T47D (cell line): ENCODE measurements at regions not wholly inside any gene's neighbourhood (a gene's known extent, or its start where the extent isn't known, plus 50 kb on each side); places are given as distances from the start of the nearest gene placed in this dataset.

Experiments used
- DNase-seq, 2 experiments: peaks; one replicate each; pipeline versions ENCODE4 v3.0.0 to v3.0.0-alpha.2; 2011 to 2012; ENCODE audit warnings: low read depth in 1 of 2, low spot score in 1 of 2
- JUND ChIP-seq: IDR thresholded peaks from 2 replicates; pipeline ENCODE4 v1.6.1; 2012; ENCODE audit warnings: low read depth
- in situ Hi-C: cut with HindIII; loops from 2 replicates; pipeline ENCODE4 v1.10.0; 2016; ENCODE audit warnings: low sequenced_read_pairs, low pct_unique_long_range_greater_than_20kb

DNA sequence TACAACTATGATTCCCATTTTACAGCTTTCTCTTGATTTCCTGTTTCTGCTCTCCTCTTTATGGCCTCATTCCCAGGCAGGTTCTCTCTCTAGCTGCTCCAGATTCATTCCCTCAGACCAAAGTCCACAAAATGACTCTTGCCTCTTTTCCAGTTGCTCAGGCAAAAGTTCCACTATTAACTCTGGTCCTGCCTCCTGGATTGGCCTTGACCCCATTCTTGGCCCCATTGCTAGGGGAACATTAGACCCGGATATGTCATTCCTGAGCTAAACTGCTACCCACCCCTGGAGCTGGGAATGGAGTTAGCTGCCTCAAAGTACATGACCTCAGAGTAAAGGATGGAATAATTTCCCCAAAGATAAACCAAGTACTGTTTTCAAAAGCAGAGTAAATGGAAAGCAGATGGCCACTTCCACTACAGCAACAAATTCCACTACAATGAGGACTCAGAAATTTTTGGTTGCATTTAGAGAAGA is 73.0 kb upstream of the GAP43 start:
- in situ Hi-C loops = no loop called here
- no peak for TF ChIP-seq JUND
- no peak for DNase-seq

DNA sequence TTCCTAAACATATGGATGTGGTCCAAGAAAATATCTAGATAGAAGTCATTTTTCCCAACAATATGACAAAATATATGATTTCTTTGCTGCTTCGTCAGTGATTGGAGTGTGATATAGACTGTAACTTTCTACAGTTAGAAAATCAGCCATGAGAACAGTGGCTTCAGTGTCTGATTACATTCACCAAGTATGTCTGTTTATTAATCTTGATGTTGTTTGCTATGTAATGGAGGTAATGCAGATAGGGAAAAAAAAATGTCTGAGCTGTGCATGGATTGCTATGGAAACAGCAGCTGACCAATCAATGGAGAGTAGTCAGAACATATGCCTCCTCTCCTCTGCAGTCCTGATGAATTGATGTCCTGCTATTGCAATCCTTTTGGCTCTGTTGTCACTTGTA is 72.3 kb upstream of the GAP43 start:
- in situ Hi-C loops = no loop called here
- DNase-seq = no peak

GRCh38 chr3:115552007-115552406 is 71.3 kb upstream of the GAP43 start:
- no peak for TF ChIP-seq JUND
- in situ Hi-C loops = no loop called here
- no peak for DNase-seq

More for the DNA sequence above, 72.3 kb upstream of the GAP43 start:
- TF ChIP-seq JUND = no peak

- DNase-seq = no peak
- in situ Hi-C loops = no loop called here
- TF ChIP-seq JUND = no peak
Observed at GRCh38 chr3:115553796-115554486, 69.4 kb upstream of the GAP43 start.

DNA sequence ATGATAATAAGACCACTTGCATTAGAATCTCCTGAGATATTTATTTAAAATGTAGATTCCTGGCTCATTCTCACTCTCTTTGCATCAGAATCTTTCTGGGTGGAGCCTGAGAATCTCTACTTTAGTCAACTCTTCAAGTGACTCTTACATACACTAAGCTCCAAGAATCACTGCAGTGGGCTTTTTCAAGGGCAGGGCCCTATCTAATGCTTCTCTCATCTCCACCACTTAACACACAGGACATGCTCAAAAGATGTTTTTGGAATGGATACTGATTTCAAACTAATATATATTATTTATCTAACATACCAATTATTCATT is 68.9 kb upstream of the GAP43 start:
- in situ Hi-C loops = no loop called here
- no peak for TF ChIP-seq JUND
- no peak for DNase-seq

GRCh38 chr3:115562636-115563267 is 60.6 kb upstream of the GAP43 start:
- in situ Hi-C loops = no loop called here
- no peak for TF ChIP-seq JUND
- DNase-seq = no peak

- no peak for DNase-seq
- in situ Hi-C loops = no loop called here
- no peak for TF ChIP-seq JUND
Observed at GRCh38 chr3:115563984-115564383, 59.3 kb upstream of the GAP43 start.

- in situ Hi-C loops = no loop called here
- DNase-seq = no peak
- no peak for TF ChIP-seq JUND
Observed at GRCh38 chr3:115571413-115571812, 51.9 kb upstream of the GAP43 start.
